ENCODE measurements at regions not wholly inside any gene's neighbourhood (a gene's known extent, or its start where the extent isn't known, plus 50 kb on each side); places are given as distances from the start of the nearest gene placed in this dataset.

GRCh38 chr2:49719241-49719640, 564.9 kb upstream of the FSHR start:
- in situ Hi-C loops (cut with MboI; ENCODE audit: low pct_ligation_motif_present in 1 of 4, low pct_unique_long_range_greater_than_20kb in 1 of 4, low sequenced_read_pairs in 3 of 4) (no loop called here), intact Hi-C loops (cut with DNase I; ENCODE audit: low total_unique reads) (no loop called here)
- no peak for DNase-seq
- Histone ChIP-seq H3K36me3 (no peaks in the 10 kb centered on the region), H3K27me3 (no peaks in the 10 kb centered on the region), H3K4me1 (no peaks in the 10 kb centered on the region), H3K27ac (no peak overlapping the region), H3K4me3 (no peak overlapping the region), H3K9me3 (no peaks in the 10 kb centered on the region)
- TF ChIP-seq CTCF (IDR thresholded peaks at IDR 0.05) (no peak), POLR2A (IDR thresholded peaks at IDR 0.05) (no peak), EP300 (IDR thresholded peaks at IDR 0.05; ENCODE audit: low read depth) (no peak), POLR2AphosphoS5 (IDR thresholded peaks at IDR 0.05) (no peak)

GRCh38 chr2:49715597-49715996, 561.3 kb upstream of the FSHR start:
- no peaks in the 10 kb centered on the region for H3K36me3 ChIP-seq
- in situ Hi-C loops (cut with MboI; ENCODE audit: low pct_ligation_motif_present in 1 of 4, low pct_unique_long_range_greater_than_20kb in 1 of 4, low sequenced_read_pairs in 3 of 4) (no loop called here), intact Hi-C loops (cut with DNase I; ENCODE audit: low total_unique reads) (no loop called here)
- H3K27ac ChIP-seq: no peak overlapping the region
- no peaks in the 10 kb centered on the region for H3K4me1 ChIP-seq
- no peak overlapping the region for H3K4me3 ChIP-seq
- H3K27me3 ChIP-seq: no peaks in the 10 kb centered on the region
- H3K9me3 ChIP-seq: no peaks in the 10 kb centered on the region
- TF ChIP-seq POLR2AphosphoS5 (IDR thresholded peaks at IDR 0.05): no peak
- no peak for TF ChIP-seq POLR2A (IDR thresholded peaks at IDR 0.05)
- TF ChIP-seq EP300 (IDR thresholded peaks at IDR 0.05; ENCODE audit: low read depth): no peak
- no peak for TF ChIP-seq CTCF (IDR thresholded peaks at IDR 0.05)
- no peak for DNase-seq
- WGBS, 2 donors (ENCODE audit: low coverage in 1 of 2): 36 to 48% methylated on average over 2 to 4 of the region's 4 CpGs

GRCh38 chr2:49714454-49714853, 560.1 kb upstream of the FSHR start:
- TF ChIP-seq POLR2AphosphoS5 (IDR thresholded peaks at IDR 0.05) (no peak), CTCF (IDR thresholded peaks at IDR 0.05) (no peak), POLR2A (IDR thresholded peaks at IDR 0.05) (no peak), EP300 (IDR thresholded peaks at IDR 0.05; ENCODE audit: low read depth) (no peak)
- H3K36me3 ChIP-seq: no peaks in the 10 kb centered on the region

GRCh38 chr2:49702740-49703139, 548.4 kb upstream of the FSHR start:
- Histone ChIP-seq H3K9me3 (no peaks in the 10 kb centered on the region), H3K4me1 (no peaks in the 10 kb centered on the region), H3K27ac (no peak overlapping the region), H3K36me3 (no peaks in the 10 kb centered on the region), H3K4me3 (no peak overlapping the region), H3K27me3 (no peaks in the 10 kb centered on the region)
- intact Hi-C loops (cut with DNase I; ENCODE audit: low total_unique reads): no loop called here
- WGBS, 2 donors (ENCODE audit: low coverage in 1 of 2): 72 to 90% methylated on average over 3 of the region's 3 CpGs
- TF ChIP-seq CTCF (IDR thresholded peaks at IDR 0.05) (no peak), EP300 (IDR thresholded peaks at IDR 0.05; ENCODE audit: low read depth) (no peak), POLR2A (IDR thresholded peaks at IDR 0.05) (no peak), POLR2AphosphoS5 (IDR thresholded peaks at IDR 0.05) (no peak)
- DNase-seq: no peak
- in situ Hi-C loops (cut with MboI; ENCODE audit: low pct_ligation_motif_present in 1 of 4, low pct_unique_long_range_greater_than_20kb in 1 of 4, low sequenced_read_pairs in 3 of 4): no loop called here

More at GRCh38 chr2:49714454-49714853, 560.1 kb upstream of the FSHR start:
- intact Hi-C loops (cut with DNase I; ENCODE audit: low total_unique reads) (no loop called here), in situ Hi-C loops (cut with MboI; ENCODE audit: low pct_ligation_motif_present in 1 of 4, low pct_unique_long_range_greater_than_20kb in 1 of 4, low sequenced_read_pairs in 3 of 4) (no loop called here)
- H3K4me3 ChIP-seq: no peak overlapping the region
- 48 to 83% methylated on average over 2 of the region's 2 CpGs for WGBS, 2 donors (ENCODE audit: low coverage in 1 of 2)
- no peak for DNase-seq
- H3K27ac ChIP-seq: no peak overlapping the region
- no peaks in the 10 kb centered on the region for H3K4me1 ChIP-seq
- no peaks in the 10 kb centered on the region for H3K9me3 ChIP-seq
- H3K27me3 ChIP-seq: no peaks in the 10 kb centered on the region

Measured in transverse colon (tissue), 4 donors.